Left lung (tissue), 4 donors: ENCODE measurements at regions not wholly inside any gene's neighbourhood (a gene's known extent, or its start where the extent isn't known, plus 50 kb on each side); places are given as distances from the start of the nearest gene placed in this dataset.

ENCODE experiments used
- ATAC-seq: fragments of 200-7000 bp; cut with Tn5 transposase; one replicate; pipeline ENCODE4 v1.9.1; 2020; ENCODE audit warnings: moderate library complexity
- DNase-seq, 4 donors: peaks; one replicate each; pipeline ENCODE4 v3.0.0-alpha.2; 2013 to 2020
- H3K27ac ChIP-seq, 2 donors: fragments of 200-600 bp; sonication (generic) in 1 of 2; one replicate each; pipeline versions ENCODE4 v1.5.0 to v1.8.0; 2020 to 2021
- H3K27me3 ChIP-seq, 2 donors: fragments of 200-600 bp; sonication (generic) in 1 of 2; one replicate each; pipeline versions ENCODE4 v1.5.0 to v1.8.0; 2020 to 2021
- H3K36me3 ChIP-seq, 2 donors: fragments of 200-600 bp; sonication (generic) in 1 of 2; one replicate each; pipeline versions ENCODE4 v1.5.0 to v1.8.0; 2020 to 2021
- H3K4me1 ChIP-seq, 2 donors: fragments of 200-600 bp; one replicate each; pipeline ENCODE4 v1.8.0; 2021
- H3K4me3 ChIP-seq, 2 donors: fragments of 200-600 bp; sonication (generic) in 1 of 2; one replicate each; pipeline versions ENCODE4 v1.5.0 to v1.8.0; 2020 to 2021; ENCODE audit warnings: mild to moderate bottlenecking in 1 of 2
- H3K9me3 ChIP-seq, 2 donors: fragments of 200-600 bp; sonication (generic) in 1 of 2; one replicate each; pipeline versions ENCODE4 v1.5.0 to v1.8.0; 2020 to 2021
- intact Hi-C, 2 donors: fragments of 100-400 bp; cut with DNase I; formaldehyde crosslinking; loops; one replicate each; pipeline versions ENCODE4 v1.11.2 to v1.14.2; 2022
- TF ChIP-seq, protein P1 (sequence below), 2 donors: fragments of 200-600 bp; sonication (generic) in 1 of 2; IDR thresholded peaks; one replicate each; pipeline versions ENCODE4 v1.5.0 to v1.8.0; 2021; ENCODE audit warnings: antibody characterized with exemption in 2 of 2
- donor health status: DM: no; HTN: yes; CAD: no.
- donor health status: DM: no; HTN: no; CAD: no.

DNA sequence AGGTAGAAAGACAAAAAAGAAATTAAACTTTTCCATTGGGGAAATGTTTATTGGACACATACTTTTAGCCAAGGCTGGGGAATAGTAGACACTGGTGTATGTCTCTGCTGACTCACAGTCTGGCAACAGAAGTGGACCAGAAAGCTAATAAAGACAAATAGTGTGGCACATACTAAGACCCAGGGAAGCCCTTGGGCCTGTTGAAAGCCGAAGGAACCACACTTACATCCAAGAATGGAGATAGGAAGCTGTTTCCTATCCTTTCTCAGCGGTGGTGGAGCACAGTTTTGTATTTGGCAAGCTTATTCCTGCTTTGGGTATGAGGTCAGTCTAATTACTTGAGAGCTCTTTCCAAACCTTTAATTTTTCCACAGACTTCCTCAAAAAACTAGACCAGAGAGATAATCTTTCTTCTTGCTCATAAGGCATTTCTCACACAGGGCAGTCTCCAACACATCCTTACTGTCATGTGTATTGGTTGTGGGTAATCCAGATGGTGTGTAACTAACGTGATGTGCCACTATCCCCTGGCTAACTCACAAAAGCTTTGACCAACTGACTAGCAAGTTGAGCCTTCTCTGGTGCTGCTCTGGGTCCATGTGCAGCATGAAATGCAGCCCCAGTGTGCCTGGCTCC is 279.1 kb upstream of the IGF1R start:
- Histone ChIP-seq H3K4me1 (no peaks in the 10 kb centered on the region), H3K9me3 (no peaks in the 10 kb centered on the region), H3K27ac (no peak overlapping the region), H3K4me3 (no peak overlapping the region), H3K27me3 (no peaks in the 10 kb centered on the region), H3K36me3 (no peaks in the 10 kb centered on the region)
- ATAC-seq (peak; percentile 64), DNase-seq (no peak)
- intact Hi-C loops: no loop called here
- TF ChIP-seq, protein P1, sequence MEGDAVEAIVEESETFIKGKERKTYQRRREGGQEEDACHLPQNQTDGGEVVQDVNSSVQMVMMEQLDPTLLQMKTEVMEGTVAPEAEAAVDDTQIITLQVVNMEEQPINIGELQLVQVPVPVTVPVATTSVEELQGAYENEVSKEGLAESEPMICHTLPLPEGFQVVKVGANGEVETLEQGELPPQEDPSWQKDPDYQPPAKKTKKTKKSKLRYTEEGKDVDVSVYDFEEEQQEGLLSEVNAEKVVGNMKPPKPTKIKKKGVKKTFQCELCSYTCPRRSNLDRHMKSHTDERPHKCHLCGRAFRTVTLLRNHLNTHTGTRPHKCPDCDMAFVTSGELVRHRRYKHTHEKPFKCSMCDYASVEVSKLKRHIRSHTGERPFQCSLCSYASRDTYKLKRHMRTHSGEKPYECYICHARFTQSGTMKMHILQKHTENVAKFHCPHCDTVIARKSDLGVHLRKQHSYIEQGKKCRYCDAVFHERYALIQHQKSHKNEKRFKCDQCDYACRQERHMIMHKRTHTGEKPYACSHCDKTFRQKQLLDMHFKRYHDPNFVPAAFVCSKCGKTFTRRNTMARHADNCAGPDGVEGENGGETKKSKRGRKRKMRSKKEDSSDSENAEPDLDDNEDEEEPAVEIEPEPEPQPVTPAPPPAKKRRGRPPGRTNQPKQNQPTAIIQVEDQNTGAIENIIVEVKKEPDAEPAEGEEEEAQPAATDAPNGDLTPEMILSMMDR (IDR thresholded peaks at IDR 0.05): no peak

DNA sequence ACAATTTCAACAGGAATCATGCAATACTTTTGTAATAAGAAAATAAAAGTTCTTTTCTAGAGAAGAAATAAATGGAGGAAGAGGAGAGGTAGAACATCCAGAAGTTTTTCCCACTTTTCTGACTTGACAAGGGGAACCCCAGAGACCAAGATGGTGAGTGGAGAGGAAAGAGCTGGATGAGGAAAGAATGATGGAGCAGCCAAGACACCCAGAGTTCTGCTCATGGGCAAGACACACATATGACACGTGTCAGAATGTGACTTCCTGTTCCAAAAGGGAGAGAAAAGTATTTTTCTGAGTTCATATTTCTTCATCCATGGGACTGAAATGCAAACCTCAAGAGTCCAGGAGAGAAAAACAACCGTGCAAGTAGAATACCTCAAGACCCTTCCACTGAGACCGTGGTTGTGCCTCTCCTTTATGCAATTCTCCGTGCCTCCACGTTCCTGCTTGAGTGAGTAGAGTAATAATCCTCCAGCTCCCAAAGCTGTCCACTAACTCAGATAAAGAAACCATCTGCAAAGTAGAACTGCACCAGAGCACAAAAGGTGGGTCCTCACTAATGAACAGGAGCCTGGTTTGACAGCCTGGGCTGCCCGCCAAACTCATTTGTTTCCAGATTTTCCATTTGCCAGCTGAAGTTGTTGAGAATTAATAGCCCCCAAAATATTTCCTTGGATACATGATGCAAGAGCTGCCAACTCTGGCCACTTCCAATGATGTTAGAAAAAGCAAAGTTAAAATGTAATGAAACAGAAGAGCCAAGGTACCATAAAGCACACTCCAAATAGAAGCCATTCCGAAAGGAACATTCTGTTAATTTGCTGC is 272.6 kb upstream of the IGF1R start:
- H3K36me3 ChIP-seq: no peaks in the 10 kb centered on the region
- no peak overlapping the region for H3K27ac ChIP-seq
- TF ChIP-seq, protein P1 (IDR thresholded peaks at IDR 0.05): no peak
- H3K27me3 ChIP-seq: no peaks in the 10 kb centered on the region
- H3K9me3 ChIP-seq: peaks cover 0 to 14% of the 10 kb centered on the region in 2 donors
- ATAC-seq (no peak), DNase-seq (no peak)
- intact Hi-C loops: no loop called here
- H3K4me3 ChIP-seq: no peak overlapping the region
- no peaks in the 10 kb centered on the region for H3K4me1 ChIP-seq

DNA sequence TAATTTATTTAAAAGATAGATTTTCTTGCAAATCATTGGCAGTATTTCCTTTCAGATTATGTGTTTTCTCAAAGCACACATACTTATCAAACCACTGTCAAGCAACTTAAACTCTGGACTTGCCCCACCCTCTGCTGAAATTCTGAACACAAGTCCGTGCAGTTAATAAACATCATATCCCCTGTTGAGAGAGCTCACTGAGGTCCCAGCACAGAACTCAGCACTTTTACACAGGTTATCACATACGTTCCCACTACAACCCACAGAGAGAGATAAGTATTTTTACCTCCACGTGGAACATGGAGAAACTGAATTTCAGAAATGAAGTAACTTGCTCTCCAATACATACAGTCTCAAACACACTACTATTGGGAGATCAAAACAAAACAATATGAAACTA is 267.6 kb upstream of the IGF1R start:
- Histone ChIP-seq H3K4me1 (no peaks in the 10 kb centered on the region), H3K36me3 (no peaks in the 10 kb centered on the region), H3K27ac (no peak overlapping the region), H3K27me3 (peaks cover 0 to 14% of the 10 kb centered on the region in 2 donors), H3K9me3 (peaks cover 0 to 14% of the 10 kb centered on the region in 2 donors), H3K4me3 (no peak overlapping the region)
- TF ChIP-seq, protein P1 (IDR thresholded peaks at IDR 0.05): no peak
- ATAC-seq: no peak
- intact Hi-C loops: no loop called here
- DNase-seq: no peak

DNA sequence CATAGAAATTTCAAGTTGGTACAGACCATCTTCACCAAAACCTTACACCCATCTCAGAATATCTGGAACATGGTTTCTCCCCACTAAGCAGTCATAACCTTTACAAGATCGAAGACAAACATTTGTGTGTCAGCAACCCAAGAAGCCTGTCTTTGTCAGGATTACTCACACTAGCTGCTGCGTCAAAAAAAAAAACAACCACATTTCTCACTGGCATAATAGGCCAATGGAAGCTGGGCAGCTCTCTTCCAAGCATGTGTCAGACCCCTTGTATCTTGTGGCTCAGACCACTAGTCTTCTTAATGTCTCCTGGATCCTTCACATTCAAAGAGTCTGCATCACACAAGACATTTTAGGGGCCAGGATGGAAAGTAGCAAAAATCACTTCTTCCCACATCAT is 266.9 kb upstream of the IGF1R start:
- TF ChIP-seq, protein P1 (IDR thresholded peaks at IDR 0.05): no peak
- Histone ChIP-seq H3K4me3 (no peak overlapping the region), H3K36me3 (no peaks in the 10 kb centered on the region), H3K4me1 (no peaks in the 10 kb centered on the region), H3K9me3 (peaks cover 0 to 14% of the 10 kb centered on the region in 2 donors), H3K27ac (no peak overlapping the region), H3K27me3 (peaks cover 0 to 15% of the 10 kb centered on the region in 2 donors)
- intact Hi-C loops: no loop called here
- ATAC-seq: no peak
- DNase-seq: no peak

DNA sequence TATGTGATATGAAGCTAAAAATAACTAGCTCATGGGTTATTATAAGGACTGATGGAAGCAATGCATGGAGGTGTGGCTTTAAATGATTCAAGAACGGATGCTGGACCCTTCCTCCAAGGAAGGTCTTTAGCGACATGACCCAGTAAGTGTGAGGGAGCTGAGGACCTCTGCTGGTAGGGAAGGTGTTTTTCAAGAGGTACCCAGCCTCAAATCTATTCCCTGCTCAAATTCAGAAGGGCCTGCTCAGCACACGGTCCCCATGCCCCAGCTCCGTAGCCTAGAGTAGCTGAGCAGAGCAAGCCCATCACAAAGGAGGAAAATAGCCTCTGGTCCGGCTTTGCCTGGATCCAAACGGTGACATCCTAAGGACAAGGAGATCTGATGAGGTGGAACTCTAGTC is 266.2 kb upstream of the IGF1R start:
- ATAC-seq (no peak), DNase-seq (no peak)
- TF ChIP-seq, protein P1 (IDR thresholded peaks at IDR 0.05): no peak
- Histone ChIP-seq H3K4me1 (no peaks in the 10 kb centered on the region), H3K27ac (no peak overlapping the region), H3K36me3 (no peaks in the 10 kb centered on the region), H3K27me3 (peaks cover 0 to 15% of the 10 kb centered on the region in 2 donors), H3K4me3 (no peak overlapping the region), H3K9me3 (peaks cover 0 to 14% of the 10 kb centered on the region in 2 donors)
- intact Hi-C loops: no loop called here
